ENCODE measurements at regions not wholly inside any gene's neighbourhood (a gene's known extent, or its start where the extent isn't known, plus 50 kb on each side); places are given as distances from the start of the nearest gene placed in this dataset.
A peak's percentile ranks its signal among the peaks of the same experiment; 100 is the strongest.

DNA sequence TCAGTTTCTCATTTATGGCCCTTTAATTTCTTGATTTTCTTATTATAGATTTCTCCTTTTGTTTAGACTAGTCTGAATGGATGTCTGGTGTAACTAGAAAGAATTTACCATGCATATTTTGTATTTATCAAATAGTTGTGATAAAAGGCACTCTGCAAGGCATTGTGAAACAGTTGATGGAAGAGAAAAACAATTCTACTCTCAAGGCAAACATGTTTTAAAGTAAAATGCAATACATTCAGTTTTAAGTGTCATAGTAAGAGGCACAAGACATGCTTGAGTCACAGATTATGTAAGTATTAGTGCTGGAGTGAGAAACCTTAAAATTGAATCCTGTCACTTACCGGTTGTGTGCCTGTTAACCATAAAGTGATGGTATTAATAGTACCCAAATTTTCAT, 283.3 kb upstream of the DKK2 start:
- no peaks in the 10 kb centered on the region for H3F3A ChIP-seq (ENCODE audit: low read depth)

DNA sequence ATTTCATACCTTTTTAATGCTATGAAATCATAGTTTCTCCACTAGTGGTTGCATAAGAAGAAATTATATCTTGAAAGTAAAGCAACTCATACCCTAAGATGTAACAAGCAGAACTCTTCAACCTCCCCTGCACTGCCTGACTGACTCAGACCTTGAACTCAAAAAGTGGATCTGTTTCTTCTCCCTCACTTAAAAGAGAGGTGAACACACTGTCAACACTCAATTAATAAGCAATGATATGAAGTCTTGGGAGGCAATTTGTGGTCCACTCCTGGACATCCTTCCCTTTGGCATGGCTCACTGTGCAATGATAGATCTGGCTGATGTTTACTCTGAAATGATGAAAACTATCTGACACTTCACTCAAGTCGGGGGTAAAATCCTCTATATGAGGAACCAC, 282.0 kb upstream of the DKK2 start:
- H3K9me2 ChIP-seq (replicated peaks; ENCODE audit: low read depth, low read length) = no peaks in the 10 kb centered on the region
- no peak overlapping the region for H2AFZ ChIP-seq (ENCODE audit: low read length)
- H3F3A ChIP-seq (ENCODE audit: low read depth) = no peaks in the 10 kb centered on the region
- H4K20me1 ChIP-seq (ENCODE audit: insufficient read depth, low read length, poor library complexity, severe bottlenecking) = no peaks in the 10 kb centered on the region
- TF ChIP-seq CTCF (conservative IDR thresholded peaks at IDR 0.05; ENCODE audit: low read length) (no peak), EZH2phosphoT487 (IDR thresholded peaks at IDR 0.05; ENCODE audit: borderline replicate concordance) (no peak)
- H3K27me3 ChIP-seq (ENCODE audit: insufficient read depth, low read length, poor library complexity, severe bottlenecking) = no peaks in the 10 kb centered on the region
- H3K4me3 ChIP-seq (ENCODE audit: low read length, poor library complexity, severe bottlenecking) = no peak overlapping the region
- H3K4me2 ChIP-seq (ENCODE audit: low read depth, low read length, poor library complexity, severe bottlenecking) = no peak overlapping the region
- H3K36me3 ChIP-seq (ENCODE audit: insufficient read depth, low read length) = no peaks in the 10 kb centered on the region
- no peaks in the 10 kb centered on the region for H3K4me1 ChIP-seq (ENCODE audit: insufficient read depth, low read length, poor library complexity, severe bottlenecking)
- no peaks in the 10 kb centered on the region for H3K9me3 ChIP-seq (ENCODE audit: insufficient read depth, low read depth, low read length)
- no peaks in the 10 kb centered on the region for H3K79me2 ChIP-seq (ENCODE audit: insufficient read depth, low read length)
- no peak overlapping the region for H3K9ac ChIP-seq (ENCODE audit: low read depth, low read length, poor library complexity, severe bottlenecking)

More for the DNA sequence above, 283.3 kb upstream of the DKK2 start:
- Histone ChIP-seq H3K4me2 (ENCODE audit: low read depth, low read length, poor library complexity, severe bottlenecking) (peak overlapping the region; percentile 31), H3K9me3 (ENCODE audit: insufficient read depth, low read depth, low read length) (no peaks in the 10 kb centered on the region), H3K79me2 (ENCODE audit: insufficient read depth, low read length) (no peaks in the 10 kb centered on the region), H3K9ac (ENCODE audit: low read depth, low read length, poor library complexity, severe bottlenecking) (no peak overlapping the region), H3K4me1 (ENCODE audit: insufficient read depth, low read length, poor library complexity, severe bottlenecking) (no peaks in the 10 kb centered on the region), H3K4me3 (ENCODE audit: low read length, poor library complexity, severe bottlenecking) (no peak overlapping the region), H3K36me3 (ENCODE audit: insufficient read depth, low read length) (no peaks in the 10 kb centered on the region), H3K27me3 (ENCODE audit: insufficient read depth, low read length, poor library complexity, severe bottlenecking) (no peaks in the 10 kb centered on the region), H3K9me2 (replicated peaks; ENCODE audit: low read depth, low read length) (no peaks in the 10 kb centered on the region), H2AFZ (ENCODE audit: low read length) (peak overlapping the region; percentile 37; the same call in 1 of the 2 replicates), H4K20me1 (ENCODE audit: insufficient read depth, low read length, poor library complexity, severe bottlenecking) (no peaks in the 10 kb centered on the region)
- TF ChIP-seq CTCF (conservative IDR thresholded peaks at IDR 0.05; ENCODE audit: low read length) (no peak), EZH2phosphoT487 (IDR thresholded peaks at IDR 0.05; ENCODE audit: borderline replicate concordance) (no peak)

GRCh38 chr4:107317611-107318010, 281.5 kb upstream of the DKK2 start:
- no peak overlapping the region for H3K4me3 ChIP-seq (ENCODE audit: low read length, poor library complexity, severe bottlenecking)
- H3K4me2 ChIP-seq (ENCODE audit: low read depth, low read length, poor library complexity, severe bottlenecking) = no peak overlapping the region
- H3F3A ChIP-seq (ENCODE audit: low read depth) = no peaks in the 10 kb centered on the region
- no peaks in the 10 kb centered on the region for H3K27me3 ChIP-seq (ENCODE audit: insufficient read depth, low read length, poor library complexity, severe bottlenecking)
- no peaks in the 10 kb centered on the region for H3K9me2 ChIP-seq (replicated peaks; ENCODE audit: low read depth, low read length)
- H4K20me1 ChIP-seq (ENCODE audit: insufficient read depth, low read length, poor library complexity, severe bottlenecking) = no peaks in the 10 kb centered on the region
- no peak overlapping the region for H2AFZ ChIP-seq (ENCODE audit: low read length)
- H3K9me3 ChIP-seq (ENCODE audit: insufficient read depth, low read depth, low read length) = no peaks in the 10 kb centered on the region
- no peaks in the 10 kb centered on the region for H3K4me1 ChIP-seq (ENCODE audit: insufficient read depth, low read length, poor library complexity, severe bottlenecking)
- H3K36me3 ChIP-seq (ENCODE audit: insufficient read depth, low read length) = no peaks in the 10 kb centered on the region
- H3K9ac ChIP-seq (ENCODE audit: low read depth, low read length, poor library complexity, severe bottlenecking) = no peak overlapping the region
- no peaks in the 10 kb centered on the region for H3K79me2 ChIP-seq (ENCODE audit: insufficient read depth, low read length)
- TF ChIP-seq CTCF (conservative IDR thresholded peaks at IDR 0.05; ENCODE audit: low read length) = no peak
- TF ChIP-seq EZH2phosphoT487 (IDR thresholded peaks at IDR 0.05; ENCODE audit: borderline replicate concordance) = no peak

Measured in Loucy (cell line).